Hypothalamus (tissue), 51 donors: ENCODE measurements at regions not wholly inside any gene's neighbourhood (a gene's known extent, or its start where the extent isn't known, plus 50 kb on each side); places are given as distances from the start of the nearest gene placed in this dataset.
"Not testable (repeated sequence)": the region's sequence is repeated elsewhere in the genome, so short reads cannot be mapped to it uniquely, and the experiment has no call there.

Experiments
- DNase-seq, 51 donors: peaks; one replicate each; lab custom pipeline; 2025; lab: John Stamatoyannopoulos, UW

- DNase-seq = no peak
Observed at GRCh38 chr7:68187532-68187931, 1190.9 kb downstream of the TYW1 start.

GRCh38 chr7:68192941-68193340 is 1196.3 kb downstream of the TYW1 start:
- DNase-seq = no peak

GRCh38 chr7:68195642-68196041 is 1199.0 kb downstream of the TYW1 start:
- not testable (repeated sequence) for DNase-seq

GRCh38 chr7:68200051-68200670 is 1203.5 kb downstream of the TYW1 start:
- no peak for DNase-seq

- no peak for DNase-seq
Observed at GRCh38 chr7:68203251-68203650, 1206.6 kb downstream of the TYW1 start.

GRCh38 chr7:68205826-68206225 is 1209.2 kb downstream of the TYW1 start:
- DNase-seq = no peak

GRCh38 chr7:68206946-68207485 is 1210.4 kb downstream of the TYW1 start:
- no peak for DNase-seq

- DNase-seq = no peak
Observed at GRCh38 chr7:68207676-68208075, 1211.0 kb downstream of the TYW1 start.

- no peak for DNase-seq
Observed at GRCh38 chr7:68209486-68209885, 1212.9 kb downstream of the TYW1 start.

GRCh38 chr7:68213838-68214237 is 1217.2 kb downstream of the TYW1 start:
- DNase-seq = no peak

GRCh38 chr7:68216051-68216450 is 1219.4 kb downstream of the TYW1 start:
- DNase-seq = peak in 19 of 51 donors; percentile 2 to 54 (median 14)

GRCh38 chr7:68217426-68217825 is 1220.8 kb downstream of the TYW1 start:
- DNase-seq = no peak

- DNase-seq = no peak
Observed at GRCh38 chr7:68218461-68218860, 1221.8 kb downstream of the TYW1 start.

GRCh38 chr7:68222311-68222710 is 1225.7 kb downstream of the TYW1 start:
- peak in 3 of 51 donors; percentile 2 to 16 (median 10) for DNase-seq

GRCh38 chr7:68224041-68224741 is 1227.6 kb downstream of the TYW1 start:
- peak in 43 of 51 donors; percentile 5 to 83 (median 43) for DNase-seq

- not testable (repeated sequence) for DNase-seq
Observed at GRCh38 chr7:68231011-68231410, 1234.4 kb downstream of the TYW1 start.

GRCh38 chr7:68235937-68236336 is 1239.3 kb downstream of the TYW1 start:
- DNase-seq = no peak

GRCh38 chr7:68238204-68238805 is 1241.7 kb downstream of the TYW1 start:
- no peak for DNase-seq

- no peak for DNase-seq
Observed at GRCh38 chr7:68243128-68243527, 1246.5 kb downstream of the TYW1 start.

- no peak for DNase-seq
Observed at GRCh38 chr7:68244389-68244788, 1247.8 kb downstream of the TYW1 start.

GRCh38 chr7:68245688-68246087 is 1249.1 kb downstream of the TYW1 start:
- no peak for DNase-seq

- peak in 4 of 51 donors; percentile 1 to 55 (median 20) for DNase-seq
Observed at GRCh38 chr7:68246189-68246633, 1249.6 kb downstream of the TYW1 start.
